GM18519 (cell line): ENCODE measurements at regions not wholly inside any gene's neighbourhood (a gene's known extent, or its start where the extent isn't known, plus 50 kb on each side); places are given as distances from the start of the nearest gene placed in this dataset.
"Not testable (repeated sequence)": the region's sequence is repeated elsewhere in the genome, so short reads cannot be mapped to it uniquely, and the experiment has no call there.

Source experiments
- ATAC-seq: cut with Tn5 transposase; IDR thresholded peaks from one replicate; pipeline ENCODE4 v1.9.1; 2021; ENCODE audit warnings: mild to moderate bottlenecking, moderate library complexity; ENCODE audit not compliant: unreplicated experiment, low FRiP score

DNA sequence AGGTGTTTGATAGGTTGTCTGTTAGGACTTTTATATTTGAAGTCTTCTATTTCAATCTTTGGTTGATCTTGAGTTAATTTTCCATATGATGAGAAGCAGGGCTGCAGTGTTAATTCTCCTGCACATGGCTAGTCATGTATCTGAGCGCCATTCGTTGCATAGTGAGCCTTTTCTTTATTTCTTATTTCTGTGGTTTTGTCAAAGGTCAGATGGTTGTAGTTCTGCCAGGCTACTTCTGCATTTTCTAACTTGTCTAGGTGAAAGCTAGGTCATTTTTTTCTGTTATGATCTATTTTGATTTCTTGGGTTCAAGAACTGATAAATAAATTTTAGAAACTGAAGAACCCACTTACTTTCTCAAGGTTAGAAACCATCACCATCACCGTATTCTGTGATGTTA lies 56.7 kb downstream of the CCDC74A start:
- peak; percentile 21 for ATAC-seq

DNA sequence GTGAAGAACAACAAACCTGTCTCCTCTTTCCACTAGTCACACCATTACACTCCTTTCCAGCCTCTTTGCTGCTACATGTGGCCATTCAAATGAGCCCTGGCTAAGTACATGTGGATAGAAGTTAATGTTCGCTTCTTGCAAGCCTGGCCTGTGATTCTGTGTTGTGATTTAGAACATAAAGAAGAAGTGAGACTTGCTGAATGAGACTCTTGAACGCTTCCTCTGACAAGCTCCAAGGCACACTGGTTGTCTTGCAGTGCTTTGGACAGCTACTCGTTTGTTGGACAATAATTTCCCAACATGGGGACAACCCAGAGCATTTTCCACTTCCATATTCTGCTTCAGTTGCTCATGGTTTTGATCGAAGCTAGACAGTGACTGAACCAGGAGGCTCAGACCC lies 57.3 kb downstream of the CCDC74A start:
- peak; percentile 54 for ATAC-seq

DNA sequence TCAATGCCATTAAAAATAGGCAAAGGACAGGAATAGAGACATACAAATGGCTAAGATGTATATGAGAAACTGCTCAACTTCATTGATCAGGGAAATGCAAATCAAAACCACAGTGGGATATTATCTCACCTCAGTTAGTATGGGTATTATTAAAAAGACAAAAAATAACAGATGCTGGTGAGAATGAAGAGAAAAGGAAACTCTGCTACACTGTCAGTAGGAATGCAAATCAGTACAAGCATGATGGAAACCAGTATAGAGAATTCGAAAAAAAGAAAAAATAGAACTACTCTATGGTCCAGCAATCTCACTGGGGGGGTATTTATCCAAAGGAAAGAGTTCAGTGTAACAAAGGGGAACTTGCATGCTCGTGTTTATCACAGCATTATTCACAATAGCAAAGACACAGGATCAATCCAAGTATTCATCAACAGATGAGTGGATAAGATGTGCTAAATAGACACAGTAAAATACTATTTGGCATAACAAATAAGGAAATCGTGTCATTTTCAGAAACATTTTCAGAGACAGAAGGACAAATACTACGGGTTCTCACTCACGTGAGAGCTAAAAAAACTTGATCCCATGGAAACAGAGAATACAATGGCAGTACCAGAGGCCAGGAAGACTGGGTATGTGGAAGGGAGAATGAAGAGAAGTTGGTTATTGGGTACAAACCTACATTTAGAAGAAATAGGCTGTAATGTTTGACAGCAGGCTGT lies 60.6 kb downstream of the CCDC74A start:
- ATAC-seq, result peak; percentile 66

- ATAC-seq, result not testable (repeated sequence)
These were observed 61.4 kb downstream of the CCDC74A start for GRCh38 chr2:131589126-131589525.

DNA sequence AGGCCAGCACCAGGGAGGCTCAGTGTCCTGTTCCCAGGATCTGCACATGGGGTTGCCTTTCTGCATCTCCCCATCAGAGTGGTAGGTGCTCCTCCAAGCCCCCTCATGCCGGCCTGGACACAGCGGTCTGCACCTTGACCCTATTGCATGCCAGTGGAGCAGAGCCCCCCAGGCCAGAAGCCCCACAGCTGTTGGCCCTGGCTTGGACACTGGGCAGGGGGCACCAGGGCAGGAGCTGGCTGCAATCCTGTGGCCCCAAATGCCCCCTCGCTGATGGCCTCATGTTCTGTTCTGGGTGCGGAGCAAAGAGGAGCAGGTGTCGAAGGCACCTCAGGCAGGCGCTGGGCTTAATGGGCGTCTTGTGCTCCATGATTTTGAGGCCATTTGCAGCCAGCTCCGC lies 62.7 kb downstream of the CCDC74A start:
- ATAC-seq, result no peak

- no peak for ATAC-seq
These were observed 63.2 kb downstream of the CCDC74A start for GRCh38 chr2:131590896-131591295.

DNA sequence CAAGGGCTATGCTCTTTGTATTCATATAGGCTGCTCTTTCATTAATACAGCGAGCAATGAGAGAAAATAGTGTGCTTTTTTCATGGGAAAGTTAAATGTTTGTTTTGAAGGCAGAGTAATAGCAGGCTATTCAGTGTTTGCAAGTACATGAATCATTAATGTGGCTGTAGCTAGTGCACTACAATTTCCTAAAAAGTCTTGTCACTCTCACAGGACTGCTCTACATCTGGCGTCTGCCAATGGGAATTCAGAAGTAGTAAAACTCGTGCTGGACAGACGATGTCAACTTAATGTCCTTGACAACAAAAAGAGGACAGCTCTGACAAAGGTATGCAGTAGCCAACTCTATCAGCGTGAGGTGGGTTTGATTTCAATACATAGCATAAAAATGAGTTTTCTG lies 68.9 kb downstream of the CCDC74A start:
- ATAC-seq, result not testable (repeated sequence)

GRCh38 chr2:131602444-131602843 lies 74.8 kb downstream of the CCDC74A start:
- ATAC-seq, result not testable (repeated sequence)

DNA sequence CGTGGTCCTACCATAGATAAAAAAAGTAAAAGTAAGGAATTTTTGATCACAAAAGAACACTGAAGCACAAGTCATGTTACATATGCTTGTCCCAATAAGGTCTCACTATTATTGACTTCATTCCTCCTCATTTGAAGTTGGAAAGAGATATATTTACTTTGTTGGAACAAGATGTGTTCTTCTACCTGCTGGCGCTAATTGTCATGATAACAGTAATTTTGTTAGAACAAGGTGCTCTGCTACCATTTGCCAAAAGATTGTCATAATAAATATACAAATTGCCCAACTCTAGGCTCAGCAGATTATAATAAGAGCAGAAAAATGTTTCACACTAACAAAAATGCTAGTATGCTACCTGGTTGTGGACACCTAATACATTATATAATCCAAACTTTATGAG lies 77.0 kb downstream of the CCDC74A start:
- not testable (repeated sequence) for ATAC-seq

DNA sequence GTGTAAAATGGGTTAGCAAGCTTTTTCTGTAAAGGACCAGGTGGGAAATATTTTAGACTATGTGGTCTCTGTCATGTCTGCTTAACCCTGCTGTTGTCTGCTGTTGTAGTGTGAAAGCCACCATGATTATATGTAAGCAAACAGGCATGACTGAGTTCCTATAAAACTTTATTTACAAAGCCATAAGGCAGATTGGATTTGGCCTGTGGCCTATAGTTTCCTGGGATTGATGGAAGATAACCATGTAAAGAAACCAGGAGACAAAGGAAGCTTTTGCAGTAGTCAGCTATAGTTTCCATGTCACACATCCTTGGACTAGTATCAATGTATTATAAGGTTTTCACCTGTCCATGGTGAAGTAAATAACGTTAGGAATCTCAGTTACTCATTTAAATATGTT lies 78.7 kb downstream of the CCDC74A start:
- ATAC-seq, result not testable (repeated sequence)

GRCh38 chr2:131607056-131607455 lies 79.4 kb downstream of the CCDC74A start:
- ATAC-seq, result not testable (repeated sequence)

DNA sequence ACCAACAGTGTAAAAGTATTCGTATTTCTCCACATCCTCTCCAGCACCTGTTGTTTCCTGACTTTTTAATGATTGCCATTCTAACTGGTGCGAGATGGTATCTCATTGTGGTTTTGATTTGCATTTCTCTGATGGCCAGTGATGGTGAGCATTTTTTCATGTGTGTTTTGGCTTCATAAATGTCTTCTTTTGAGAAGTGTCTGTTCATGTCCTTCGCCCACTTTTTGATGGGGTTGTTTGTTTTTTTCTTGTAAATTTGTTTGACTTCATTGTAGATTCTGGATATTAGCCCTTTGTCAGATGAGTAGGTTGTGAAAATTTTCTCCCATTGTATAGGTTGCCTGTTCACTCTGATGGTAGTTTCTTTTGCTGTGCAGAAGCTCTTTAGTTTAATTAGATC lies 86.9 kb downstream of the CCDC74A start:
- ATAC-seq, result not testable (repeated sequence)

- ATAC-seq, result not testable (repeated sequence)
These were observed 90.6 kb downstream of the CCDC74A start for GRCh38 chr2:131618320-131618719.

GRCh38 chr2:131622874-131623273 lies 95.2 kb downstream of the CCDC74A start:
- ATAC-seq, result not testable (repeated sequence)

DNA sequence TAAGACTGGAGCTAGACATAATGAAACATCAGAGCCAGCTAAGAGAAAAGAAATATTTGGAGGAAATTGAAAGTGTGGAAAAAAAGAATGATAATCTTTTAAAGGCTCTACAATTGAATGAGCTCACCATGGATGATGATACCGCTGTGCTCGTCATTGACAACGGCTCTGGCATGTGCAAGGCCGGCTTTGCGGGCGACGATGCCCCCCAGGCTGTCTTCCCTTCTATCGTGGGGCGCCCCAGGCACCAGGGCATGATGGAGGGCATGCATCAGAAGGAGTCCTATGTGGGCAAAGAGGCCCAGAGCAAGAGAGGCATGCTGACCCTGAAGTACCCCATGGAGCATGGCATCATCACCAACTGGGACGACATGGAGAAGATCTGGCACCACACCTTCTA lies 98.3 kb downstream of the CCDC74A start:
- not testable (repeated sequence) for ATAC-seq

GRCh38 chr2:131626565-131626964 lies 98.9 kb downstream of the CCDC74A start:
- not testable (repeated sequence) for ATAC-seq

DNA sequence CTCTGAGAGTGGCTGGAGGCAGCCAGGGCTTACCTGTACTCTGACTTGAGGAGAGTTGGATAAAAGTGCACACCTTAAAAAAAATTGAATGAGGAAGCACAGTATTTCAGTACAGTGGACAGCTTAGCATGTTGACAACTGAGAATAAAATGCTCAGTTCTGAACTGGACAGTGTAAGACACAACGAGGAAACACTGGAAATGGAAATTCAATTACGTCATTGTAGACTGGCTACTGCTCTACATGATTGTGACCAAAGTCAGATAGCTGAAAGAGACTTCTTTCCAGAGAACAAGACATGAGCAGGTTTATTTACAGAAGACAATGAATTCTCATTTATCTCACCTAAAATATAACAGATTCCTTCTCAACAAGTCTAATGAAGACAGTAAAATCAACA lies 100.1 kb downstream of the CCDC74A start:
- ATAC-seq, result not testable (repeated sequence)

GRCh38 chr2:131631648-131632047 lies 104.0 kb downstream of the CCDC74A start:
- not testable (repeated sequence) for ATAC-seq

DNA sequence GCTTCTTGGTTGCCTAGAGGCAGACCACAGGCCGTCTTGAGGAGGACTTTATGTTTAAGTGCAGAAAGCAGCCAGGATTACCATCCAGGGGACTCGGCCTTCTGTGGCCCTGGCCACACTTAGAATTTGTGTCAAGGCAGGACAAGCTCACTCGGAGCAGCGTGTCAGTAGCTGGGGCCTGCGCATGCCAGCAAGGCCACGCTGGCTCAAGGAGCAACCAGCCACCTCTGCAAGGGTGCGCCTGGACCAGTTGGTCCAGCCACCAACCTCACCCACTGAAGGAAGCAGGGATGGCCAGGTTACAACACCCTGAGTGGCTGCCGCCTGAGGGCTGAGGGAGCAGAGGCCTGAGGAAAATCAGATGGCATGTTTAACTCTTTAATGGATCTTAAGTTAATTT lies 105.7 kb downstream of the CCDC74A start:
- not testable (repeated sequence) for ATAC-seq

DNA sequence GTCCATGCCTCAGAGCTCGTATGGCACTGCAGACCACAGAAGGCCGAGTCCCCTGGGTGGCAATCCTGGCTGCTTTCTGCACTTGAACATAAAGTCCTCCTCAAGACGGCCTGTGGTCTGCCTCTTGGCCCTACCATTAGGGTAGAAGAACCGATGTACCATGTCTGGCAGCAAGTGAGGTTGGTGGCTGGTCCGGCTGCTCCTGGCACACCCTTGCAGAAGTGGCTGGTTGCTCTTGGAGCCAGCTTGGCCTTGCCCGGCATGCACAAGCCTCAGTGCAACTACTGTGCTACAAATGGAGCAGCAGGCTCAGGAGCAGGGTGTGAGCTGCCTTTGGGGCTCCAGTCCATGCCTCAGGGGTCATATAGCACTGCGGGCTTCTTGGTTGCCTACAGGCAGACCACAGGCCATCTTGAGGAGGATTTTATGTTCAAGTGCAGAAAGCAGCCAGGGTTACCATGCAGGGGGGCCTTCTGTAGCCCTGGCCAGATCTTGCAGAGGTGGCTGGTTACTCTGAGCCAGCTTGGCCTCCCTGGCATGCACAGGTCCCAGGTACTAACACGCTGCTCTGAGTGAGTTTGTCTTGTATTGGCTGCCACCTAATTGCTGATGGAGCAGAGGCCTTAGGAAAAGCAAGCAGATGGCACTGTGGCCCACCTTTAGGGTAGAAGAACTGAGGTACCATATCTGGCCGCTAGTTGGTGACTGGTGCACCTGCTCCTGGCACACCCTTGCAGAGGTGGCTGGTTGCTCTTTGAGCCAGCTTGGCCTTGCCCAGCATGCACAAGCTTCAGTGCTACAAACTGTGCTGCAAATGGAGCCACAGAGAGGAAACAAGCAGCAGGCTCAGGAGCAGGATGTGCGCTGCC lies 106.4 kb downstream of the CCDC74A start:
- not testable (repeated sequence) for ATAC-seq

- ATAC-seq, result no peak
These were observed 107.9 kb downstream of the CCDC74A start for GRCh38 chr2:131635611-131636010.
